ENCODE measurements at regions not wholly inside any gene's neighbourhood (a gene's known extent, or its start where the extent isn't known, plus 50 kb on each side); places are given as distances from the start of the nearest gene placed in this dataset.

GRCh38 chr11:17157761-17158160 lies 50.0 kb downstream of the PIK3C2A start:
- DNase-seq (ENCODE audit: low read depth): no peak

- no peak for DNase-seq (ENCODE audit: low read depth)
Observed at GRCh38 chr11:17156283-17156682, 51.5 kb downstream of the PIK3C2A start.

DNA sequence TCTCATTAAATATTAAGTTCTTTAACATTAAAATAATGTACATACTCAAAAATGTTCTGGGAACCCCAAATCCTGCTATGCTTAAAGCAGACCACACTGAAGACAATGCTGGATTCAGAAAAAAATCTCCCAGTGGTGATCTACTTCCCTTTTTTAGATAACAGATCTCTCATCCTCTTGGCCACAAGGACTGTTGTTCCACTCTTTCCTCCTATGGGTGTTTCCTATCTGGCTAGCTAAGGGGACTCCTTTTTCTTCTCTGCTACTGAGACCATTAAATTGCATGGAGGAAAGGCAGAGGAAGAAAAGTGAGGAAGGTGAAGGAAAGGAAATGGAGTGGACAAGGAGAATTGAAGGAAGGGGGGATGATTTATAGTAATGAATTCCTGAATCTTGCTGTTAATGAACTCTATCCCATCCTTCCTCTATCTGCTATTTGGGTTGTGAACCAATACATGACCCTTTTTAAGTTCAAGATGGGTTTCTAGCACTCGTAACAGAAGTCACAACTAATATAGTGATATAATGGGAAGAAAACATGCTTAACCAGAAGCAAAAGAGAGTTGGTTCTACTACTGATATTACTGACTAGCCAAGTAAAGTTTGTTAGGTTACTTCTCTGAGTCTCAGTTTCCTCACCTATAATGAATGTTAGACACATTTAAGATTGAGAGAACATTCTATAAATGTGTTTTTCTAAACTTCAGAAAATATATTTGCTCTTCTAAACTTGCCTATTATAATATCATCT lies 53.2 kb downstream of the PIK3C2A start:
- no peak for DNase-seq (ENCODE audit: low read depth)

DNA sequence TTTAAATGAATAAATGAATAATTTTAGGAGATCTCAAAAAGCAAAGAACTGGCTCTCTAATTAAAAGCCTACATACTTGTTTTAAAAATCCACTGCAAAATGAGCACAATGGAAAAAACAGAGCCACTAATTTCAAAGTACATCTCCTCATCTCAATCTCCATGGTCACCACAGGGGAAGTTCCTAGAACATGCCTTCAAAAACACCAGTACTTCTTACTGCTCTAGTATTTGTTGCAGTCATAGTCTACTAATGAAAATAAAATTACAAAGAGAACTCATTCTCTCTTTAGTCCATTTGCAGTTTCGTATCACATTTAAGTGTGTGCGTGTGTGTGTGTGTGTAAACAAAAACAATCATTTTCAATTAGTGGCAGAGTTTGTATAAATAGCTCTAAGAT lies 54.0 kb downstream of the PIK3C2A start:
- no peak for DNase-seq (ENCODE audit: low read depth)

DNA sequence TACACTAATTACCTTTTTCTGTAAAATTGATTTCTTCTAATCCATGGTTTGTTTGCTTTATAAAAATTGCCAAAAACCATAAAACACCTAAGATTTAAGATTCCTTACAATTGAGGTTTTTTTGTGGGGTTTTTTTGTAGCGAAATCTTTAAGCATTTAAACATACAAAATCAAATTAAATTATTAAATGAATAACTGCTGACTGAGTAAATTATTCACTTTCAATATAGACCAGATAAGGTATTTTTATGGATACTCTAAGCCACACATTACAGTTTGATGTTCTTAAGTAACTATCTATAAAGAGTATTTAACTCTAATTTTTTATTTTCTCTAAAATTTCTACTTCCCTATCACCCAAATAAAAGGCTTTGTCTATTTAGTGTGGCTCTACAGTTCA lies 55.5 kb downstream of the PIK3C2A start:
- no peak for DNase-seq (ENCODE audit: low read depth)

DNA sequence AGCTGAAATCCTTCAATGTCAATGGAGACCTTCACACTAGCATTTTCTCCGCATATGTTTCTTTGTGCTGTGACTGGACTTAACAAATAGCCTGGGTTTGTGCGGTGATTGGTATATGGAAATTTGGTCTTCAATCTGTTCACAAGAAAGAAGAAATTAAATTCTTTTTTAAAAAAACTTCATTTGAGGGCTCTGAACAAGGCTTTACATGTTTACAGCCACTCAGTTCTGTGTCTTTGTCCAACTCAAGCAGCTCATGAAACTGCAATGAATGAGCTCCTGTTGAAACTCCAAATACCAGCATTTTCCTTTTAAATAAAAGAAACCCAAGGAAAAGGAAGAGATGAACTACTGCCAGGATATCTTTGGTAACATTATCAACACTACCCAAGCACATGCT lies 57.3 kb downstream of the PIK3C2A start:
- no peak for DNase-seq (ENCODE audit: low read depth)

GRCh38 chr11:17148536-17148935 lies 59.2 kb downstream of the PIK3C2A start:
- no peak for DNase-seq (ENCODE audit: low read depth)

GRCh38 chr11:17145972-17146371 lies 61.8 kb downstream of the PIK3C2A start:
- peak; percentile 35 for DNase-seq (ENCODE audit: low read depth)

- DNase-seq (ENCODE audit: low read depth): no peak
Observed at GRCh38 chr11:17142450-17142849, 65.0 kb upstream of the RPS13 start.

DNA sequence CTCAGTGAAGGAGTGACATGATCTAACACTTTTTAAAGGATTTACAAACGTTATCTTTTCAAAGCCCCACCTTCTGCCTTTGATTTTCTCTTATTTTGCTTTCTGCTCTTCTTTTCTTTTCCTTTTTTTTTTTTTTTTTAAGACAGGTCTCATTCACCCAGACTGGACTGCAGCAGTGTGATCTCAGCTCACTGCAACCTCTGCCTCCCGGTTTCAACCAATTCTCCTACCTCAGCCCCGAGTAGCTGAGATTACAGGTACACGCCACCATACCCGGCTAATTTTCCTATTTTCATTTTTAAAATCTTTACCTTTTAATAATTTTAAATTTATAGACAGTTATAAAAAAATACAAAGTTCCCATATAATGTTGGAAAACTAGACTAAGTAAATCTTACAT lies 63.7 kb upstream of the RPS13 start:
- no peak for DNase-seq (ENCODE audit: low read depth)

DNA sequence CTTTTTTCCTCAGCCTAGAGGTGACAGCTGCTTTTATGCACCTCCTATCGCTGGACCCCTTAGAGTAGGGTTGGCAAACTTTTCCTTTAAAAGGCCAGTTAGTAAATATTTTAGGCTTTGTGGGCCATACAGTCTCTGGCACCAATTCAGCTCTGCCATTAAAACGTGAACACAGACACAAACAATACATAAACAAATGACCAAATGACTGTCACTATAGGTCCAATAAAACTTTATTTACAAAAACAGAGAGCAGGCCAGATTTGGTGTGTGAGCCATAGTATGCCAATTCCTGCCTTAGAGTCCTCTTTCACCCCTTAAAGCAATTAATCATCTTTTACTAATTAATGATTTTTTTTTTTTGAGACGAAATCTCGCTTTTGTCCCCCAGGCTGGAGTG lies 61.1 kb upstream of the RPS13 start:
- DNase-seq (ENCODE audit: low read depth): no peak

DNA sequence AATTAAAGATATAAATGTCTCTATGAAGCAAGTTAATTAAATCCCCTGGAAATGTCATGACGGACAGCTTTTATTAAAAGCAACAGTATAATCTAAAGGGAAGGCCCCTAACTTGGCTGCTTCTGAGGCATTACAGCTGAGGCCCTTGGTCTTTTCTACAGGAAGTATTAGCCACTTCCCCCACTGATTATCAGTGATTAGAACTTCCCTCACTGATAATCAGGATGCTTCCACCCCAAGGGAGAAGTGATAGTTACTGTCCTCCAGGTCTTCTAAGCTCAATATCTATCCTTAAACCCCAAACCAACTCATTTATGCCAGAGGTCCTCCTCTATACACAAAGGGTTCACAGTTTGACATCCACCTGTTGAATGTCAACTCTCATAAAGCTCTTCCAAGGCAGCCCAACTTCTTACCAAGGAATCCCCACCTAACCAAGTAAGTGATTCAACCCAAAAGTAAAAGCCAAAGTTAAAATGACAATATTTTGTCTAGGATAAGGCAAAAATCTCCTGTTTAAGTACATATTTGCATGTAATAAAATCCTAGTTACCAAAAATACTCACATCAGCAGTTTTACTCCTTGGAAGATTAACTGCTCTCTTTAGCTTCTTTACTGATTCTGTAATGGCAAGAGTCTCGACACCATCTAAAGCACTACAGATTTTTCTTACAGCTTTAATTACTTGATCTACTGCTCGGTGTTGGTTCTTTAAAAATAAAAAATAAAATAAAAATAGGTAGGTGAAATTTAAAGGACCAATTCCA lies 58.6 kb upstream of the RPS13 start:
- no peak for DNase-seq (ENCODE audit: low read depth)

DNA sequence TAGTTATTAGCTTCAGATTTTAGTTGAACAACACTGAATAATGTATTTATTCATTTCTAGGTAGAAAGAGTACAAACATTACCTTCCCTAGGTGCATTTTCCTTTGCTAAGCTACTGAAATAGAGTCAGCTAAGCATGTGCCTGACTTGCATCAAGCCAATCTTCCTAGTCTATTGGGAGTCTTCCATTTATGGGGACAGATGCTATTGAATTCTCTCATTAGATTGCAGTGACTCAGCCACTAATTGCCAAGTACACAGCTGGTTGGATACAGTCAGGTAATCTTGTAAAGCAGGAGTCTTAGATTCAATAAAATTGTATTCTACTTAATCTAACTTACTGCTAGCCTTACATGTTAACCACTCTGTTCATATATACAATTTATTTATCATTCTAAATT lies 55.2 kb upstream of the RPS13 start:
- DNase-seq (ENCODE audit: low read depth): no peak

GRCh38 chr11:17129003-17129402 lies 51.5 kb upstream of the RPS13 start:
- DNase-seq (ENCODE audit: low read depth): peak; percentile 49

Measured in ELR (cell line).